Smooth muscle cell of the brain vasculature (primary cell): ENCODE measurements at regions not wholly inside any gene's neighbourhood (a gene's known extent, or its start where the extent isn't known, plus 50 kb on each side); places are given as distances from the start of the nearest gene placed in this dataset.
A peak's percentile ranks its signal among the peaks of the same experiment; 100 is the strongest.

Experiments used
- DNase-seq: peaks from one replicate; pipeline ENCODE4 v3.0.0-alpha.2; 2012; ENCODE audit warnings: low read depth, low spot score

GRCh38 chr15:94177112-94177511 lies 54.2 kb upstream of the MCTP2 start:
- DNase-seq = no peak

- DNase-seq = no peak
Observed at GRCh38 chr15:94175420-94175819, 55.9 kb upstream of the MCTP2 start.

- no peak for DNase-seq
Observed at GRCh38 chr15:94174399-94174802, 57.0 kb upstream of the MCTP2 start.

GRCh38 chr15:94168250-94168649 lies 63.1 kb upstream of the MCTP2 start:
- DNase-seq = no peak

GRCh38 chr15:94164971-94165370 lies 66.4 kb upstream of the MCTP2 start:
- no peak for DNase-seq

GRCh38 chr15:94164202-94164807 lies 67.1 kb upstream of the MCTP2 start:
- peak; percentile 20 for DNase-seq

GRCh38 chr15:94162939-94163338 lies 68.4 kb upstream of the MCTP2 start:
- DNase-seq = no peak

- no peak for DNase-seq
Observed at GRCh38 chr15:94154255-94154654, 77.1 kb upstream of the MCTP2 start.

- no peak for DNase-seq
Observed at GRCh38 chr15:94145046-94145445, 86.3 kb upstream of the MCTP2 start.

- no peak for DNase-seq
Observed at GRCh38 chr15:94141802-94142201, 89.6 kb upstream of the MCTP2 start.

GRCh38 chr15:94135486-94136147 lies 95.7 kb upstream of the MCTP2 start:
- no peak for DNase-seq

- no peak for DNase-seq
Observed at GRCh38 chr15:94131875-94132274, 99.5 kb upstream of the MCTP2 start.

- DNase-seq = no peak
Observed at GRCh38 chr15:94130504-94130903, 100.9 kb upstream of the MCTP2 start.

GRCh38 chr15:94127006-94127405 lies 104.4 kb upstream of the MCTP2 start:
- DNase-seq = no peak

- no peak for DNase-seq
Observed at GRCh38 chr15:94125698-94126097, 105.7 kb upstream of the MCTP2 start.

GRCh38 chr15:94125156-94125555 lies 106.2 kb upstream of the MCTP2 start:
- no peak for DNase-seq

GRCh38 chr15:94122516-94122915 lies 108.8 kb upstream of the MCTP2 start:
- DNase-seq = no peak

GRCh38 chr15:94119923-94120775 lies 111.2 kb upstream of the MCTP2 start:
- DNase-seq = peak; percentile 78

- DNase-seq = no peak
Observed at GRCh38 chr15:94119298-94119811, 112.0 kb upstream of the MCTP2 start.

GRCh38 chr15:94110476-94111130 lies 120.8 kb upstream of the MCTP2 start:
- DNase-seq = no peak

GRCh38 chr15:94107652-94108051 lies 123.7 kb upstream of the MCTP2 start:
- no peak for DNase-seq

GRCh38 chr15:94105760-94106159 lies 125.6 kb upstream of the MCTP2 start:
- DNase-seq = no peak
